Right lobe of liver (tissue), 6 donors: ENCODE measurements at regions not wholly inside any gene's neighbourhood (a gene's known extent, or its start where the extent isn't known, plus 50 kb on each side); places are given as distances from the start of the nearest gene placed in this dataset.

ENCODE experiments used
- ATAC-seq, 4 donors: fragments of 200-7000 bp; cut with Tn5 transposase; one replicate each; pipeline ENCODE4 v1.9.1; 2020; ENCODE audit warnings: mild to moderate bottlenecking in 4 of 4, moderate library complexity in 4 of 4
- DNase-seq, 3 donors: peaks; one replicate each; pipeline ENCODE4 v3.0.0-alpha.2; 2020
- H3K27ac ChIP-seq, 3 donors: fragments of 200-600 bp; one replicate each; pipeline ENCODE4 v1.8.0; 2022
- H3K27me3 ChIP-seq, 2 donors: fragments of 200-600 bp; one replicate each; pipeline ENCODE4 v1.8.0; 2022
- H3K36me3 ChIP-seq, 4 donors: fragments of 200-600 bp; sonication (generic) in 1 of 4; one replicate each; pipeline versions ENCODE4 v1.5.1 to v1.8.0; 2017 to 2022; ENCODE audit warnings: control low read depth in 1 of 4
- H3K4me1 ChIP-seq, 4 donors: fragments of 200-600 bp; sonication (generic) in 1 of 4; one replicate each; pipeline versions ENCODE4 v1.5.1 to v1.8.0; 2017 to 2022; ENCODE audit warnings: control low read depth in 1 of 4
- H3K4me3 ChIP-seq, 3 donors: fragments of 200-600 bp; one replicate each; pipeline ENCODE4 v1.8.0; 2022
- H3K9me3 ChIP-seq, 4 donors: fragments of 200-600 bp; sonication (generic) in 1 of 4; one replicate each; pipeline versions ENCODE4 v1.5.1 to v1.8.0; 2017 to 2022; ENCODE audit warnings: control low read depth in 1 of 4
- POLR2A ChIP-seq: fragments of 450-650 bp; IDR thresholded peaks from one replicate; pipeline ENCODE4 v1.6.1; 2017; ENCODE audit warnings: antibody characterized with exemption, mild to moderate bottlenecking
- WGBS: methylation state at CpG from one replicate; pipeline ENCODE4 v1.1.6; 2018; ENCODE audit warnings: low coverage, low lambda C conversion rate; ENCODE audit not compliant: insufficient coverage; ENCODE audit errors: missing lambda C conversion rate; 5-methylcytosine and 5-hydroxymethylcytosine counted together
- intact Hi-C, 2 donors: fragments of 100-400 bp; cut with DNase I; formaldehyde crosslinking; loops; one replicate each; pipeline versions ENCODE4 v1.11.2 to v1.14.1; 2022
- TF ChIP-seq, protein P1 (sequence below), 4 donors: fragments of 200-600 bp in 3 of 4; fragments of 450-650 bp in 1 of 4; IDR thresholded peaks; one replicate each; pipeline versions ENCODE4 v1.5.1 to v1.8.0; 2016 to 2022; ENCODE audit warnings: antibody characterized with exemption in 4 of 4, mild to moderate bottlenecking in 2 of 4
- donor health status: DM: no; HTN: yes; CAD: no.
- donor health status: DM: no; HTN: no; CAD: no.
- donor health status: DM: no; HTN: no; CAD: no.
- donor health status: DM: no; HTN: yes; CAD: no.
- donor health status: DM: no; HTN: yes; CAD: no.

DNA sequence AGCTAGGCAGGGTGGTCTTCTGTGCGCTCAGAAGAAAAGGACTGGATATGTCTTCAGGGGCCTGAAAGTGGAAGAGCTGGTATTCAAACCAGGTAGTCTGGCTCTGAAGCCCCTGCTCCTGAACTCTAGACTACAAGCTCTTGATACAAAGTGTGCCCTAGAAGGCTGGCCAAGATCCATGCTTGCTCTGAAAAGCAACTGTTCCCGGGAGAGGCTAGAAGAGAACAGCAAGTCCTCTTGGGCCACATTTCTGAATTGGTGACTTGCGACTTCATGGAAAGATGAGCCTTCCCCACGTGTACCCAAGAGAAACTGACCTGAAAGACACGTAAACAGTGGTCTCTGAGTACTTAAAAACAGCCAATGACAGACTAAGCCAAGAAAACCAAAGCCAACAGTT lies 123.3 kb upstream of the GRIK3 start:
- TF ChIP-seq, protein P1, sequence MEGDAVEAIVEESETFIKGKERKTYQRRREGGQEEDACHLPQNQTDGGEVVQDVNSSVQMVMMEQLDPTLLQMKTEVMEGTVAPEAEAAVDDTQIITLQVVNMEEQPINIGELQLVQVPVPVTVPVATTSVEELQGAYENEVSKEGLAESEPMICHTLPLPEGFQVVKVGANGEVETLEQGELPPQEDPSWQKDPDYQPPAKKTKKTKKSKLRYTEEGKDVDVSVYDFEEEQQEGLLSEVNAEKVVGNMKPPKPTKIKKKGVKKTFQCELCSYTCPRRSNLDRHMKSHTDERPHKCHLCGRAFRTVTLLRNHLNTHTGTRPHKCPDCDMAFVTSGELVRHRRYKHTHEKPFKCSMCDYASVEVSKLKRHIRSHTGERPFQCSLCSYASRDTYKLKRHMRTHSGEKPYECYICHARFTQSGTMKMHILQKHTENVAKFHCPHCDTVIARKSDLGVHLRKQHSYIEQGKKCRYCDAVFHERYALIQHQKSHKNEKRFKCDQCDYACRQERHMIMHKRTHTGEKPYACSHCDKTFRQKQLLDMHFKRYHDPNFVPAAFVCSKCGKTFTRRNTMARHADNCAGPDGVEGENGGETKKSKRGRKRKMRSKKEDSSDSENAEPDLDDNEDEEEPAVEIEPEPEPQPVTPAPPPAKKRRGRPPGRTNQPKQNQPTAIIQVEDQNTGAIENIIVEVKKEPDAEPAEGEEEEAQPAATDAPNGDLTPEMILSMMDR (IDR thresholded peaks at IDR 0.05), result no peak
- no peak for TF ChIP-seq POLR2A
- ATAC-seq, result no peak

DNA sequence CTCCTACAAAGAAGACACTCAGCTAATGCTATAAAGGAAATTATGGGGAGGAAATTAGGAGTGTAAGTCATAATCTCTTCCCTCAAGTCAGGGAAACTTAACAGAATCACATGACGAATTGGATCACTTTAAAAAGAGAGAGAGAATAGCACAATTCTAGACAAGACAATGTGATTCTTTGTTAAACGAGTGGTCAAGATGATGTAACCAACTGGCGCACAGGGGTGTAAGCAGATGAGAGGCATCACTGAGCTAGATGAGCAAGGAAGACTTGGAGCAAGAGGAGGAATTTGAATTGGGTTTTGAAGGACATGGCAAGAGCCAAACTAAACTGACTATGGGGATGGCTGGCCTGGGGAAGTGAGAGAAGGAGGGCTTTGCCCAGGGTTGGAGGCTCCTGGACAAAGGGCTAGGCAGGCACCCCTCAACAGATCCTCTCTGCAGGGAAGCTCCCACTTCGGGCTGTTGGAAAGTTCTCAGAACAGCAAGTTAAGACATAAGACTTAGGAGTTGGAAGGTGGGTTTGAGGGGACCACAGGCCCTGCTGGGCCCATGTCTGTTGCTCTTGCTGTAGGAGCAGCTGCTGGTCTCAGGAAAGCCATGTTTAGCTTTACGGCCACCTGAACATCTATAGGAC lies 123.9 kb upstream of the GRIK3 start:
- no peak overlapping the region for H3K4me3 ChIP-seq
- TF ChIP-seq POLR2A, result no peak
- TF ChIP-seq, protein P1 (IDR thresholded peaks at IDR 0.05), result no peak
- no peaks in the 10 kb centered on the region for H3K4me1 ChIP-seq
- no peaks in the 10 kb centered on the region for H3K27me3 ChIP-seq
- ATAC-seq (no peak), DNase-seq (no peak)
- intact Hi-C loops, result no loop called here
- H3K9me3 ChIP-seq, result no peaks in the 10 kb centered on the region
- WGBS, result 50% methylated on average over 5 of the region's 5 CpGs
- H3K27ac ChIP-seq, result no peak overlapping the region
- H3K36me3 ChIP-seq, result no peaks in the 10 kb centered on the region

More for the DNA sequence above, 123.3 kb upstream of the GRIK3 start:
- Histone ChIP-seq H3K36me3 (no peaks in the 10 kb centered on the region), H3K27me3 (no peaks in the 10 kb centered on the region), H3K4me3 (no peak overlapping the region), H3K4me1 (no peaks in the 10 kb centered on the region), H3K27ac (no peak overlapping the region), H3K9me3 (no peaks in the 10 kb centered on the region)
- WGBS, result 46% methylated on average over 5 of the region's 5 CpGs
- intact Hi-C loops, result no loop called here
- no peak for DNase-seq

DNA sequence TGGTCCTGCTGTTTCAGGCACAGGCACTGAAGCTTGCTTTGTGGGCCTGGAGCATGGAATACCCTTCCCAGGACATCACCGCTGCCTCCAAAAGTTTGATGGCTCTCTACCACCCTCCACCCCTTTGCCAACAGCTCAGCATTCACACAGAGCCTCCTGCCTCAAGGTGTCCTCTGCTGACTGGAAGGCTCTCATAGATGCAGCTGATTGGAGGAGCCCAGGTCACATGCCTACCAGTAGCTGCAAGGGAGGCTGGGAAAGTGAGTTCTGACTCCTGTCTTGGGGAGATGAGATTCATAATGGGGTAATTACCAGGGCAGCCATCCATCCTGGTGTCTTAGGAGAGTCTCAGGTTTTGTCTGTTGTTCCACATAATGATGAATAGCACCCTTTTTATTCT lies 124.8 kb upstream of the GRIK3 start:
- no peak for ATAC-seq
- Histone ChIP-seq H3K4me1 (no peaks in the 10 kb centered on the region), H3K4me3 (no peak overlapping the region), H3K27me3 (no peaks in the 10 kb centered on the region), H3K36me3 (no peaks in the 10 kb centered on the region), H3K9me3 (no peaks in the 10 kb centered on the region), H3K27ac (no peak overlapping the region)
- no CpG with 5 or more reads among the region's 1 CpG for WGBS
- DNase-seq, result no peak
- intact Hi-C loops, result no loop called here
- TF ChIP-seq, protein P1 (IDR thresholded peaks at IDR 0.05), result no peak
- TF ChIP-seq POLR2A, result no peak

DNA sequence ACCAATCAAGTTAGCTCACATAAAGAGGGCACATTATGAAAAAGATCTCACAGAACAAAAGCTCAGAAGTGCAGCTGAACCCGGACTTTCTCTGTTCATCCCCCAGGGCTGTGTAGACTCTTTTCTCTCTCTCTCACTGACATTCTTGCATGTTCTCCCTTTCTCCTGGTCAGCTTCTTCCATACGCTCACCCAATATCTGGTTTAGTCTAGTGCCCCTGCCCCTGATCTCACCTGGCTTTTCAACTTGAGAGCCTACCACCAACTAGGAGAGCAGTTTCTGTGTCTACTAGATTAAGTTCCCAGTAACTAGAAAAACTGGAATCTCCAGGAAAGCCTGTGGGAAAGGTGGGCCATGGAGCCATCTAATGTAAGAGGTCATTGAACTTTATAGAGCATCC lies 126.9 kb upstream of the GRIK3 start:
- WGBS, result 50% methylated on average over 1 of the region's 2 CpGs
- DNase-seq, result no peak
- intact Hi-C loops, result no loop called here
- H3K27me3 ChIP-seq, result no peaks in the 10 kb centered on the region
- TF ChIP-seq POLR2A, result no peak
- TF ChIP-seq, protein P1 (IDR thresholded peaks at IDR 0.05), result no peak
- H3K27ac ChIP-seq, result no peak overlapping the region
- no peak for ATAC-seq
- no peak overlapping the region for H3K4me3 ChIP-seq
- no peaks in the 10 kb centered on the region for H3K36me3 ChIP-seq
- no peaks in the 10 kb centered on the region for H3K9me3 ChIP-seq
- no peaks in the 10 kb centered on the region for H3K4me1 ChIP-seq

DNA sequence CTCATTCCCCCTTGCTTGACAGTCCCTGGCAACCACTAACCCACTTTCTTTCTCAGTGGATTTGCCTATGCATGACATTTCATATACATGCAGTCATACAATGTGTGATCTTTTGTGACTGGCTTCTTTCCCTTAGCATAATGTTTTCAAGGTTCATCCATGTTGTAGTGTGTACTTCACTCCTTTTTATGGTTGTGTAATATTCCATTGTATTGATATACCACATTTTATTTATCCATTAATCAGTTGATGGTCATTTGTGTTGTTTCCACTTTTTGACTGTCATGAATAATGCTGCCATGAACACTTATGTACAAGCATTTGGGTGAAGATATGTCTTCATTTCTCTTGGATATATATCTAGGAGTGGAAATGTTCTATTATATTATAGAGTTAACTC lies 127.7 kb upstream of the GRIK3 start:
- intact Hi-C loops, result no loop called here
- Histone ChIP-seq H3K4me1 (no peaks in the 10 kb centered on the region), H3K27me3 (no peaks in the 10 kb centered on the region), H3K9me3 (no peaks in the 10 kb centered on the region), H3K4me3 (no peak overlapping the region), H3K27ac (no peak overlapping the region), H3K36me3 (no peaks in the 10 kb centered on the region)
- ATAC-seq (no peak), DNase-seq (no peak)
- TF ChIP-seq, protein P1 (IDR thresholded peaks at IDR 0.05), result no peak
- no peak for TF ChIP-seq POLR2A
